Fibroblast of peridontal ligament (primary cell): ENCODE measurements at regions not wholly inside any gene's neighbourhood (a gene's known extent, or its start where the extent isn't known, plus 50 kb on each side); places are given as distances from the start of the nearest gene placed in this dataset.
A peak's percentile ranks its signal among the peaks of the same experiment; 100 is the strongest.

Experiments used
- DNase-seq: peaks from one replicate; pipeline ENCODE4 v3.0.0-alpha.2; 2010; ENCODE audit errors: extremely low read depth

DNA sequence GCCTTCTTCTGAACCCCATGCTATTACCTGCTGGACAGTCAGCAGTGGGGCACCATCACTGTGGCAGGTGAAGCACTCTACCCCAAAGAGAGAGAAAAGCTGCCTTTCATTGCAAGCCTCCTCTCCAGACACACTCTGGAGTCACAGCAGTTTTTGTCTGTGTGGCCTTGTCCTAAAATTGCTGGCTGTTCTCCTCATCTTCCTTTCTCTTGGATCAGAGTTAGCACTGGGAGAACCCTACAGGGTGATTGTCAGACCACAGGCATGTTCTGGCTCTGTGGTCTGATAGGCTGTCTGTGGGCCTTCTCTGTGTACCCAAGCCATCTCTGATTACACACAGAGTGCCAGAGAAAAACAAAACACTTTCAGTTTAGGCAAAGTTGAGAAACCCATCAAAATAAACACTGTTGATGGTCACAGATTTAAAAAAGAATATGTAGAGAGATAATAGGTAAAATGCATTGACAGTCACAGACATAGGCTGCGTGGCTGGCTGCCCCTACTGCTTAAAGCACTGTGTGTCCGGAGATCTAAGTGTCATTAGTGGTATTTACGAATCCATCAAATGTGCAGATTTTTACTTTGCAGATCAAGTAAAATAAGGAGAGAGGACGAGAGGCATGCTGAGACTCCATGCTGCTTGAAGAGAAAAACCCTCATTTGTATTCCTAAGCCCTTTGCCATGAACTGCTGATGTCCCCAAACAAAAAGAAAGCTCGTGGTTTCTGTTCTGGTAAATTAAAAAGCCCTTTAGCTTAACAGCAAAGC is 689.9 kb downstream of the TUSC7 start:
- DNase-seq: peak; percentile 88

DNA sequence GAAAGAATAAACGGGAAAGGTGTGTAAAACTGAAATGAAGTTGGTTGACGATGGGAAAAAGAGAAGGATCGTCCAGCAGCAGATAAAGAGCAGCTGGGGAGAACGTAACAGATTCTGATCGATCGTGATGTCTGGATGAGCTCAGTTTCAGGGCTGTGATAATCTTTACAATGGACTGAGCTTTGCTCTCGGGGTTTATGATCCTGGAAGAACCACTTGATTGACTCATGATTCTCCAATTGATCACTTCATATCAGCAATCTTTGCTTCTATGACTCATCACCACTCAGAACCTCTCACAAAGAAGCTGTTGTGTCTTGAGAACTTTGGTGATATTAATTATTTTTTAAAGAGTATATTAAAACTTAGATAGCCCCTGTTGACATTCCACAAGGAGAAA is 690.7 kb downstream of the TUSC7 start:
- no peak for DNase-seq

DNA sequence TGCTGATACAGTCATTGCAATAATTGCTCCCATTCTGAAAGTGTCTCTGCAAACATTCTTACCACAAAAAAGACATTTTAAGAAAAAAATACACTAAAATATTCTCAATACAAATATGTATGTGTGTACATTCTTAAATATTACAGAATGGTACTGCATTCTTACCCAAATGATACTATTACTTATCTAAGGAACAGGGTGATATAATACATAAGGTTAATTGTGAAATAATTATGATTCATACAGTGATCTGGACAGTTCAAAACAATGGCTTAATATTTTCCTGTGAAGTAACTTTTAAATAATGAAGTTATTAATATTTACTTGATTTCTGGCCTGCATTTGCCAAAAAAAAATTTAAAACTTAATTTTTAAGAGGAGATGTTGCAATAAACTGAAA is 694.6 kb downstream of the TUSC7 start:
- no peak for DNase-seq

DNA sequence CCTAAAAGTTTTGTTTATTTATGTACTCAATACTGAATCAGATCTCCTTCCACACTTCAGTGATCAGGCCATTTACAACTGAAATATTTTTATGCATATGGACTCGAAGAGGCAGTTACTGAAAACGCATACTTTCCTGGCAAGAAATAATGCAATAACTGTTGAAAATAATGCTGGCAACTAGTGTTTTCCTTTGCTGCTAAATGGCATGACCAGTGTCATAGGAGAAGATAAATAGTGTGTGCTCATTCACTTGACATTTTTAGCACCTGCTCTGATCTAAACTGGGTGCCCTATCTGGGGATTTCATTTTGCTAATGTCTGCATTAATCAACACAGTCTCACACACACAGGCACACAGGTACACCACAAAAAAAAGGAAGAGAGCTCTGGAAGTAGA is 695.2 kb downstream of the TUSC7 start:
- DNase-seq: no peak

DNA sequence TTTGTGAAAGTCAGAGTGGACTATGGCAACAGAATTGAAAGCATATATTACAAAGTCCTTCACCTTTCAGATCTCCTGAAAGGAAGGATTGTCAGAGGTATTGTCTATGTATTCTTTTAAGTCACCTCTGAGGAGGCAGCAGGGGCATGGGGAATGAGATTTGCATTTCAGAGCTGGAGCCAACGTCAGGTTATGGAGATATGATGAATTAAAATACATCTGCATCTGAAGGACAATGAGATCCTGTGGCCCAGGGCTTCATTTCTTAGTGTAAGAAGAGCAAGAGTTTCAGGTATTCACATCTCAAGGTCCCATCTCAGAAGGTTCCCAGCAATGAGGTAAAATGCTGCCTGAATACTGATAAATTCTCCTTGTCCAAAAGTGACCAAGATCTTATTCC is 695.8 kb downstream of the TUSC7 start:
- no peak for DNase-seq

DNA sequence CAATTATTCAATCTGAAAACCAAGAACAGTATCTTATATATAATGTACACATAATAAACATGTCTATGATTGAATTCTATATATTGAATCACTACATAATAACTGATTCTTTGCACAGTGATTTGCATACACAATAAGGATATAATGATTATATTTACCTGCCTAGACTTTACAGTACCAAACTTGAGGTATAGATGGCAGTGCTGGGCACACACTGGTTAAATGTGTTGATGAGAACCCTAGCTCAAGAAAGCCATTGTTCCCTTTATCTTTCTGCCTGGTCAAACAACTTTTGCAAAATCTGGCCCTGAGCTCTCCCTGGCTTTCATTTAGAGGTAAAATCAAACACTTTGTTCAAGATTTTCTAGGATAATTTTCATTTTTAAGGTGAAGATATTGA is 697.7 kb downstream of the TUSC7 start:
- DNase-seq: no peak

DNA sequence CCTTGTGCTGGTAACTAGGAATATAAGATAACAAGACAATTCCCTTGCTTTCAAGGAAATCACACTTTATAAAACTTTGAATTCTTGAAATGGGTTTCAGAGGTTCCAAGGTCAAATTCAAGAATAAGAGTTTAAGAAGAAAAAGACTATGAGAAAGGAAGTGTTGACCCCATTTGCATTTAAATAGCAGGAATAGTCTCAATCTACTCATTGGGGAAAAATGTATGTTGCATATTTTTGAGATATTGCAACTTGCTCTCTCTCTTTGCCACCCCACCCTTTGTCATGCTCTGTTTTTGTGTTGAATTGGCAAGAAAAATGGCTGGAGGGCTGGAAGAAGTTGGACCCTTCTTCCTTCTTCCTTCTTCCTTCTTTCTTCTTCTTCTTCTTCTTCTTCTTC is 699.2 kb downstream of the TUSC7 start:
- peak; percentile 59 for DNase-seq

DNA sequence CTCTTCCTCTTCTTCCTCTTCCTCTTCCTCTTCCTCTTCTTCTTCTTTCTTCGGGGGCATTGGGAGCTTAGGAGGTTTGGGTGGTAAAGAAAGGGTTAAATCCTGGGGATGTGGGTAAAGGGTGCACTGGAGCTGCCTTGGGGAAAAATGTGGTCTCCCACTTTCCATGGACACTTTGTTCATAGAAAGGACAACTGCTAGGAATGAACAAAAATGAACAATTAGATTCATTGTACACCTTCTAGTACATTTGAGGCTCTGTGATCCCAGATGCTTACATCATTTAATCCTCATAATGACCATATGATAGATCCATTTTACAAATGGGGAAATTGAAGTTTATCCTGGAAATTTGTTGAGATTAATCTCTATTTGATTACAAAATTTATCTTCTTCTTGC is 699.7 kb downstream of the TUSC7 start:
- no peak for DNase-seq

DNA sequence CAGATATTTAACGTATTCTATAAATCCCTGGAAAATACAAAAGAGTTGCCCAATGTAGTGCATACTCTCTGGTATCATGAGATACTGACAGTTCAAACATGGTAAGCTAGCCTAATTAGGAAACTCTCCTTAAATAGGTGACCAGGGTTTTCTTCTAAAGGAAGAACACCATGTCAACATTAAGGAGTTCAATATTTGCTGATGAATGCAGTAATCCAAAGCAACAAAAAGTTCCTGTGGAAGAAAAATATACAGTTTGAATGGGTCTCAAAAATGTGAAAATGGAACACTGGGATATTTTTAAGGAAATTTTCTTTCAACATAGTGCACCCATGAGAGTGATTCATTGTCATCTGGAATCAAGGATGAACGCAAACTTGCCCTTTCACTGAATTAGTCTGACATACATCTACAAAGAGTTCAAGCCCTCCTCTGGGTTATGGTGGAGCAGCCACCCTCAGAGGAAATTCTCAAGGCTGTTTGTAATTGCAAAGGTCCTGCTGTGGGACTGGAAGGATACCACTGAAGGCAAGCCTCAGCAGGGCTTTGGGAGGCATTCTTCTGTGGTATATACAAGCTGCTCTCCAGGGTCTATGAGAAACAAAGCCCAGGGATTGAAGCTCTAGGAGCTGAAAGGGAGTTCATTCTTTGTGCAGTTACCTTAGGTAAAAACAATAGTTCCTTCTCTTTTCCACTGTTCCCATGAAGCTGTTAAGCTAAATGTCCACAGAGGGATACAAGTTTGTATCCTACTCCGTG is 700.3 kb downstream of the TUSC7 start:
- peak; percentile 89 for DNase-seq

DNA sequence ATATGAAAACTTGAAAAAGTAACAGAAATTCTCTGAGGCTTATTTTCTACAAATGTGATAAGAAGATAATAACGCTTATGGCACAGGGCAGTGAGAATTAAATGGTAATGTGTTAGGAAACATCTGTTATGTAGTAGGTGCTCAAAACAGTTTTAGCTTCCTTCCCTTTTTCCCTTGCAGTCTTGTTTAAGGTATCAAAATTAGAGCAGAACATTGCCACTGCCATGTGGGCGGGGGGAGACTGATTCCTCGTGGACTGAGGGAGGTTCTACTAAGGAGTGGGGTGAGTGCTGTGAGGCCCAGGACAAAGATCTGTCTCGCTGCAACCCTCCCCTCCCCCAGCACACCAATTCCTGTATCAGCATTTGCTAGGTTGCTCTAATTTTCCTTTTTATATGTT is 702.4 kb downstream of the TUSC7 start:
- DNase-seq: no peak

DNA sequence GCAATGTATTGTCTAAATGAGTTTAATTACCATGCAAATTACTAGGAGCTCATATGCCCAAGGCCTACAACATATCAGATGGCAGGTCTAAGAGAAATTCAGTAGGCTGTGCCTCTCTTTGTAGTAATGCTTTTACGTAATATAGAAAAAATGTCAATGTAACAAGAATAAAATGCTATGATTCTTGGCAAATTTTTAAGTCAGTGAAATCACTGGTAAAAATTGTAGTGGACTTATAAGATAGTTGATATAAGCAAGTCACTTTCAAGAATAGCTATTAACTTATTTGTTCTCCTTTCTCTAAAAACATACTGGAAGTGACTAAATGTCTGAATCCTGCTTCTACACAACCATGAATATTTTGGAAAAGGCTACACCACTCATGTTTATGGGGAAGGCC is 707.8 kb downstream of the TUSC7 start:
- peak; percentile 53 for DNase-seq

DNA sequence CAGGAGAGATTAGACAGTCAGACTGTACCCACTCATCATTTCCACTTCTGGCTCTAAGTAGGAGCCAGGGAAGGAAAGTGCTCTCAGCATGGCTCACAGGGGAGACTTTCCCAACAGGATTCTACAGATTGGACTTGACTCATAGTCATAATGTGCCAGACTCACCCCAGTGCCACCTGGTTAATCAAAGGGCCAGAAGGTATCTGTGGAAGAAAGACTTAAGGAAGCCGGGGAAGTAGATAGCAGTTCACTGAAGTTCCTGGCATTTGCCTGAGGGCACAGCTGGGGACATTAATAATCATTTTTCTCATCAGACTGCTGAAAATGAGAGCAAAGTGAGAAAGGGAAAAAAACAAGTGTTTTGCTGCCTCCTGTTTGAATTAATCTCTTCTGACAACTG is 717.5 kb downstream of the TUSC7 start:
- DNase-seq: no peak

DNA sequence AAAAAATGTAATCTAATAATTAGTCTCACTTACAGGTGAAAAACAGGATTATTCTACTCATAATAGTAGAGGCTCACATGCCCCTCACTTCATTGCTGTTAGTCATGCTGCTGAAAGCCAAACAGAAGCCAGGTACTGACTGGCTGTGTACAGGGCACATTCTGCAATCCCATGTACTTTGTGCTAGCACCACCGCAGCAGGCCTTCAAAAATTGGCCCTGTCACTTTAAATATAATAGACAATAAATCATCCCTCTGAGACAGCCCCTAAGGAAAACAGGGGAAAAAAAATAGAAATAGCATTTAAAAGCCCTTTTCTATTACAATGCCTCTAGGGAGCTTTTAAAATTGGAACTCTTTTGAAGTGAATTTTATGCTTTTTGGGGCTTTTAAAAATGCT is 723.8 kb downstream of the TUSC7 start:
- no peak for DNase-seq

DNA sequence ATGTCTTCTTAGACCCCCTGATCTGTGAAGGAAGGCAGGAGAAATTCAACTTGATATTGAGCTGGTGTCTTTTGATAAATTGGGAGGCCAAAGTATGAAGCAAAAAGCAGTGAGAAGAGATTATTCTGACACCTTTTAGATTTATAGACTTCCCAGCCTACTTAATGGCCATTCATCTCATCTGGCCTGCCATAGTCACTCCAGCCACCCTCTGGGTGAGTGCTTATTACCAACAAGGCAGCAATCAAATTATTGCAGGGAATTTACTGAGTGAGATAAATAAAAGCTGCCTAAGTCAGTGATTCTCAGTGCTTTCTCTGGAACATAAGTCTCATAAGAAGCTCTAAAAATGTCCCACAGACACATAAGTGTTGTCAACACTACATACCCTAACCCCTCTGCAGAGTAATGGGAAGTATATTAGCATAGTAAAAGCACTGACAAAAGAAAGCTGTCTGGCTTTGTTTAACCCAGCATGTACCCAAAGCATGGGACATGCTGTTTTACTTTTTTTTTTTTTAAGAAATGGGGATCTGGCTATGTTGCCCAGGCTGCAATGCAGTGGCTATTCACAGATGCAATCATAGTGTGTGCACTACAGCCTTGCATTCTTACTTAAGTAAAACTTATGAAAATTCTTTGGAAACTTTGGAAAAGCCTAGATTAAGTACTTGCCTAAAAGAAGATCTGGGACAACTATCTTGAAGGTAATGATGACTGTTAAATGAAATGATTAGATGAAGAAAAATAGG is 725.3 kb downstream of the TUSC7 start:
- no peak for DNase-seq

DNA sequence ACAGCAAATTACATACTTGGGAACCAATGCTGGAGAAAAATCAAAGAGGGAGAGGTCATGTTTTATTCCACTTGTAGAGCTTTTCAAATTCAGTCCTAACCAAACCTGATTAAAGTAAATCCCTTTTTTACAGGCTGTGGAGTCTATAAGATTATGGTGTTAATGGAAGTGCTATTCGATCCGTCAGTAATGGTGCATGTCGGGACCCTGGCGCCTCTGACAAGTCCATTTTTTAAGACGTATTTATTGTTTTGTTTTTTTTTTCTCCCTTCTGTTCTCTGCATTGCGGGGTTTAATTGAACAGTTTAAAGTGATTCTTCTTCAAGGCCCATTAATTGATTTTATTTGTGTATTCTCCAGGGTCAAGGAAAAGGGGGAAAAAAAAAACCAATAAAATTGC is 725.9 kb downstream of the TUSC7 start:
- DNase-seq: no peak

DNA sequence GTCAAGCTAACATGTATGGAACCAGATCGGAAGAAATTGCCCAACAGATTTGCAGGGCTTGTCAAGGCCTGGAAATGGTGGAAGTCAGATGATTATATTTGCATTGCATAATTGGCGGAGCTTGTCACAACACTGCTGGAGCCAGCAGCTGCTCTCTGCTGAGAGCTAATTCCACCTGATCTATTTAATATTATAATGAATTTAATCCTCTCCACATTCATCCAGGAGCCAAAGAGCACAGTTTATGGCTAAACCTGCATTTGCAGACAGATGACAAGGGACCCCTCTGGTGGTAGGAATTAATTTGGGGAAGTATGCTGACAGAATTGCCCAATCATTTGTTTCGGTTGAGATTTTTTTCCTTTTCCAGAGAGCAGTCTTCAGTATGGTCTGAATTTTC is 730.2 kb downstream of the TUSC7 start:
- DNase-seq: peak; percentile 57

DNA sequence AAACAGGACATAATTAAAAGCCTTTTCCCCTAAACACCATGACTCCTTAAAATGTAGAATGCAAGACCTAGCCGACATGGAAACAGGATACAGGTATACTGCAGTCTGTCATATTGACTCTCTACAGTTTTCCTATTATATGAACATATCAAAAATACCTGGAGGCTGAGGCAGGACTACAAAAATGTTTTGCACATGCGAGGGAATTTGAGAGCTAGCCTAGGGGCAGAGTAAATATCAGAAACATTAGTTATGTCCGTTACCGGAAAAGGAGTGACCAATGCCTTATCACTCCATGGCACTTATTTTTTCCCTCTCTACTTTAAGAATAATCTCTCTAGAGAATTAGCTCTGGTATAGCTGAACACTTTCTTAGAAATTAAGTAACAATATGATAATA is 732.3 kb downstream of the TUSC7 start:
- DNase-seq: no peak

DNA sequence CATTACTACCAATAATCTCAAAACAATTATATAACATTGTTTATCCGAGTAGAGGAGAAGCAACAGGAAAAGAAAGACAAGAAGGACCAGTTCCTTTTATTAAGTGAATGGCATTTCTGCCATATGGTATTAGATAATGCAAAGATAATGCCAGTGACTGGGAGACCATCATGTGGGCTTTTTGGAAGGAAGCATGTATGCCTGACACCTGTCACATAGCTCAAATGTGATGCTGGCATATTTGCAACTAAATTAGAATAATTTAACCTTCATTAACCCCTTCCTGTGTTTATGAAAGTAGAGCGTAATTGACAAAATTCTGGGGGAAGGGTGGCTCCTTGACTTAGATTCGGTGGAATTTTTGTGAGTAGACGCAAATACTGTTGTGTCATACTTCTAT is 733.0 kb downstream of the TUSC7 start:
- no peak for DNase-seq

DNA sequence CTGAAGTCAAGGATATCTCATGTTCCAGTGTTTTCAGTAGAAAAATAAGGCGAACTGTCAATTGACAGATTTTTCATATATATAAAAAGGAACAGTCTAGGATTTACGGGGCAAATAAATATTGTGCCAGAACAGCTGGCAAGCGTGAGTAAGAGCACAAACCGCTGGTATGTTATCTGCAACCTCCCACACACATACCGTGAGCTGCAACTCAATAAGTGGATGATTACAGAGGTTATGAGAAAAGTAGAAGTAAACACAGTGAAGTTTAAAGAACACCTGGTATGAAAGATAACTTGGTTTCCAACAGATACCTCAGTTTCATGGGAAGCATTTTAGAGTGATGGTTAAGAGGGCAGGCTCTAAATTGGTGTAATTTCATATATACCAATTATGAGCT is 733.4 kb downstream of the TUSC7 start:
- peak; percentile 48 for DNase-seq

DNA sequence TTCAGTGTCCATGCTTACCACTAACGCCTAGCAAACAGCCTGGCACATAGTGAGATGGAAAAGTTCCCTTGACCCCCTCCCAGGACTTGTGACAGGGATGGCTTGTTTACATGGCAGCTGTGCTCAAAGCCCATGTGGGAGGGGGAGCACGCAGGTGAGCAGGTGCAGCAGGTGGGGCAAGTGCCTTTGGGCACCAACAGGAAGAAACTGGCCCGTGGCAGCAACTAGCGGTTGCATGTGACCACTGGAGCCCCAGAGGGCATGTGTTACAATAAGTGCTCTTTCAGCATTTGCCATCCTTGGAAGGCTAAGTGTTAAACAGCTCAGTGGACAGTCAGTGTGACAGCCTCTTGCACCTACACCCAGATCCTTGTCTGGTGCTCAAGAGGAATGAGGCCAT is 734.6 kb downstream of the TUSC7 start:
- DNase-seq: no peak

DNA sequence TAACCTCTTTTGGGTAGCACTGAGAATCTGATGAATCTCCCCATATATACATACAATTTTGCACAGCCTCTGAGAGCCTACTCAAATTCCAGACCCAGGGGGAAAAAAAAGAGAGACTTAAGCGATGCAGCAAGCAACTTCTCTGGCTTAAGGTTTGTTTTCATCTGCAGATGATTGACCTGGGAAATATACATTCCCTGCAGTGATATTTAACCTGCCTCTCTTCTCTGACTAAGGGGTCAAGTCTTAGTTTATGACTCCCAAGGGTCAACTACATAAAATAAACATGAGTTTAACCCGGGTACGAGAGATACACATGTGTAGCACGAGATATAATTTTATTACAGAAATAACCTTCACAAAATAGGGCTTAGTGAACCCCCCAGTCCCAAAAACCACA is 737.8 kb downstream of the TUSC7 start:
- no peak for DNase-seq

DNA sequence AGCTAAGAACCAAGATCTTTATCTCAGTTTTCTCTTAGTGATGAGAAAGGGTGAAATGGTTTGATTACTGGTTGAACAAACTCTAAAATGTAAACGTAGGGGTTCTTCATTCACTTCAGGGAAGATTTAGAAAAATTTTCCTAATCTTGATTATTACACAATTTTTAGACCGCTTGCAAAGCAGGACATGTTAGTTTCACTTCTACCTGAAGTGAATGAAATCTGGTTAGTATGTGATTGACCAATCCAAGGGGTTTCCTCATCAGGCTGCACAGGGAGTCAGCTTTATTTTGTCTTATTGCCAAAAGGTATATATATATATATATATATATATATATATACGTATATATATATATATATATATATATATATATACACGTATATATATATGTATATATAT is 740.4 kb downstream of the TUSC7 start:
- no peak for DNase-seq

DNA sequence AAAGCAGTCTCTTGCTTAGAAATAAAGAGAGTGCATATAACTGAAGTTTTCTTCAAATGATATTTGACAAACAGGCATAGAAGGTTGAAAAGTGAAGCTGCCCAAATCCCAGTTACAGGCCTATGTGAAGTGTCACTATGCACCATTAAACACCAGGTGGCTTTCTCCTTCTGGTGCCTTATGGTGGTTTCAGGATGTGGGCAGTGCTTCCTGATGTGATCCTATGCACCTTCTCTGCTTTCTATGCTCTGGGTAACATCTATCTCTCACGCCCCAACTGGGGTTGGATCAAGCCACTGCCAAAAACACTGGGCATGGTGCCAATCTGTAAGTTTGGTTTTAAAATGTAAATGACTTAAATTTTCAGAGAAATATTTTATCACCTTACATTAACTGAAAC is 744.7 kb downstream of the TUSC7 start:
- no peak for DNase-seq
